Fibroblast of lung (primary cell): ENCODE measurements at regions not wholly inside any gene's neighbourhood (a gene's known extent, or its start where the extent isn't known, plus 50 kb on each side); places are given as distances from the start of the nearest gene placed in this dataset.

Source experiments
- DNase-seq, 2 donors: peaks; one replicate each; pipeline versions ENCODE4 v3.0.0 to v3.0.0-alpha.2; 2010; ENCODE audit warnings: low read depth in 2 of 2
- H2AFZ ChIP-seq: 2 replicates; pipeline ENCODE4 v1.5.1; 2012; ENCODE audit warnings: low read length, control low read depth, inconsistent platforms
- H3K27ac ChIP-seq: 2 replicates; pipeline ENCODE4 v1.5.1; 2011; ENCODE audit warnings: low read length, control low read depth; ENCODE audit not compliant: insufficient read depth
- H3K27me3 ChIP-seq: 2 replicates; pipeline ENCODE4 v1.5.1; 2011; ENCODE audit warnings: mild to moderate bottlenecking, low read length; ENCODE audit not compliant: control insufficient read depth, insufficient read depth
- H3K36me3 ChIP-seq: 2 replicates; pipeline ENCODE4 v1.5.1; 2011; ENCODE audit warnings: low read length; ENCODE audit not compliant: control insufficient read depth, insufficient read depth
- H3K4me1 ChIP-seq: 2 replicates; pipeline ENCODE4 v1.5.1; 2011; ENCODE audit warnings: low read length; ENCODE audit not compliant: control insufficient read depth, insufficient read depth; ENCODE audit errors: extremely low read depth
- H3K4me2 ChIP-seq: 2 replicates; pipeline ENCODE4 v1.5.1; 2011; ENCODE audit warnings: low read length, control low read depth; ENCODE audit not compliant: insufficient read depth; ENCODE audit errors: extremely low read depth
- H3K4me3 ChIP-seq, 4 experiments: fragments of 200-600 bp in 1 of 4; sonication (generic) in 1 of 4; replicated peaks in 1 of 4; 2 replicates each; pipeline ENCODE4 v1.5.1; 2011 to 2016; ENCODE audit warnings: low read length in 4 of 4, low read depth in 3 of 4, mild to moderate bottlenecking in 3 of 4, control low read depth in 2 of 4, inconsistent platforms in 1 of 4, mixed read lengths in 1 of 4; ENCODE audit not compliant: insufficient read depth in 1 of 4; ENCODE audit errors: control extremely low read depth in 1 of 4
- H3K79me2 ChIP-seq: 2 replicates; pipeline ENCODE4 v1.5.1; 2012; ENCODE audit warnings: mild to moderate bottlenecking, low read length, inconsistent platforms; ENCODE audit not compliant: control insufficient read depth, insufficient read depth
- H3K9ac ChIP-seq: 2 replicates; pipeline ENCODE4 v1.5.1; 2011; ENCODE audit warnings: mild to moderate bottlenecking, low read length, control low read depth; ENCODE audit not compliant: insufficient read depth
- H3K9me3 ChIP-seq: 2 replicates; pipeline ENCODE4 v1.5.1; 2012; ENCODE audit warnings: low read depth, low read length; ENCODE audit not compliant: control insufficient read depth, insufficient read depth
- H4K20me1 ChIP-seq: 2 replicates; pipeline ENCODE4 v1.5.1; 2011; ENCODE audit warnings: low read length; ENCODE audit not compliant: control insufficient read depth, insufficient read depth; ENCODE audit errors: extremely low read depth
- CTCF ChIP-seq, 2 donors: IDR thresholded peaks in 1 of 2; conservative IDR thresholded peaks in 1 of 2; 1 replicate in 1 of 2; 2 replicates in 1 of 2; pipeline ENCODE4 v1.5.1; 2011 to 2012; ENCODE audit warnings: low read length in 2 of 2, control low read depth in 1 of 2, inconsistent platforms in 1 of 2, low read depth in 1 of 2, mild to moderate bottlenecking in 1 of 2
- EZH2 ChIP-seq: IDR thresholded peaks from 2 replicates; pipeline ENCODE4 v1.5.1; 2012; ENCODE audit warnings: low read length, control low read depth, mild to moderate bottlenecking; ENCODE audit errors: missing control alignments

- H3K4me3 ChIP-seq, result no peak overlapping the region
- TF ChIP-seq CTCF (conservative IDR thresholded peaks at IDR 0.05 in 1 of 2, IDR thresholded peaks at IDR 0.05 in 1 of 2; ENCODE audit: low read depth in 1 of 2, low read length in 2 of 2) (no peak), EZH2 (no peak)
- H3K4me2 ChIP-seq, result no peak overlapping the region
- H3K27ac ChIP-seq, result no peak overlapping the region
- no peaks in the 10 kb centered on the region for H3K27me3 ChIP-seq
- no peaks in the 10 kb centered on the region for H4K20me1 ChIP-seq
- no peaks in the 10 kb centered on the region for H3K36me3 ChIP-seq
- no peaks in the 10 kb centered on the region for H3K4me1 ChIP-seq
- peak in 1 of 2 donors; percentile 76 for DNase-seq
- H2AFZ ChIP-seq, result no peak overlapping the region
- no peaks in the 10 kb centered on the region for H3K79me2 ChIP-seq
- no peak overlapping the region for H3K9ac ChIP-seq
- H3K9me3 ChIP-seq, result no peaks in the 10 kb centered on the region
Measured at GRCh38 chr9:87389936-87390335, 107.7 kb upstream of the DAPK1 start.

- no peak for TF ChIP-seq CTCF (conservative IDR thresholded peaks at IDR 0.05 in 1 of 2, IDR thresholded peaks at IDR 0.05 in 1 of 2; ENCODE audit: low read depth in 1 of 2, low read length in 2 of 2)
- TF ChIP-seq EZH2, result no peak
- Histone ChIP-seq H3K9ac (no peak overlapping the region), H3K79me2 (no peaks in the 10 kb centered on the region), H3K4me3 (no peak overlapping the region), H3K9me3 (no peaks in the 10 kb centered on the region), H2AFZ (no peak overlapping the region), H3K27me3 (no peaks in the 10 kb centered on the region), H3K4me2 (no peak overlapping the region), H3K4me1 (no peaks in the 10 kb centered on the region), H3K27ac (no peak overlapping the region), H3K36me3 (no peaks in the 10 kb centered on the region), H4K20me1 (no peaks in the 10 kb centered on the region)
- DNase-seq, result no peak
Measured at GRCh38 chr9:87390361-87390760, 107.3 kb upstream of the DAPK1 start.

GRCh38 chr9:87392086-87392485 is 105.6 kb upstream of the DAPK1 start:
- no peak overlapping the region for H3K9ac ChIP-seq
- TF ChIP-seq EZH2 (no peak), CTCF (conservative IDR thresholded peaks at IDR 0.05 in 1 of 2, IDR thresholded peaks at IDR 0.05 in 1 of 2; ENCODE audit: low read depth in 1 of 2, low read length in 2 of 2) (no peak)

More at GRCh38 chr9:87392086-87392485, 105.6 kb upstream of the DAPK1 start:
- Histone ChIP-seq H4K20me1 (no peaks in the 10 kb centered on the region), H3K27me3 (no peaks in the 10 kb centered on the region), H3K9me3 (no peaks in the 10 kb centered on the region), H3K36me3 (no peaks in the 10 kb centered on the region), H3K4me1 (no peaks in the 10 kb centered on the region), H2AFZ (no peak overlapping the region), H3K4me2 (no peak overlapping the region), H3K27ac (no peak overlapping the region), H3K4me3 (no peak overlapping the region), H3K79me2 (no peaks in the 10 kb centered on the region)
- DNase-seq, result no peak
